BLaER1 treated with 17β-estradiol and CSF1 and Interleukin-3, amounts not matched to agents 10 nM and 100 nM (cell line): ENCODE measurements at regions not wholly inside any gene's neighbourhood (a gene's known extent, or its start where the extent isn't known, plus 50 kb on each side); places are given as distances from the start of the nearest gene placed in this dataset.

Experiments
- H3K27ac ChIP-seq, 11 experiments: shearing (Covaris generic); formaldehyde crosslinking; 2 replicates each; pipeline ENCODE4 v1.8.1; 2022
- H3K27me3 ChIP-seq, 11 experiments: shearing (Covaris generic); formaldehyde crosslinking; 2 replicates each; pipeline ENCODE4 v1.8.1; 2022
- H3K36me3 ChIP-seq, 11 experiments: shearing (Covaris generic); formaldehyde crosslinking; 2 replicates each; pipeline ENCODE4 v1.8.1; 2022
- H3K4me1 ChIP-seq, 10 experiments: shearing (Covaris generic); formaldehyde crosslinking; 2 replicates each; pipeline ENCODE4 v1.8.1; 2022
- H3K4me2 ChIP-seq, 11 experiments: shearing (Covaris generic); formaldehyde crosslinking; 2 replicates each; pipeline ENCODE4 v1.8.1; 2022
- H3K4me3 ChIP-seq, 10 experiments: shearing (Covaris generic); formaldehyde crosslinking; 2 replicates each; pipeline ENCODE4 v1.8.1; 2022
- H3K9ac ChIP-seq, 11 experiments: shearing (Covaris generic); formaldehyde crosslinking; 2 replicates each; pipeline ENCODE4 v1.8.1; 2022
- H3K9me3 ChIP-seq, 11 experiments: shearing (Covaris generic); formaldehyde crosslinking; replicated peaks in 1 of 11; 2 replicates each; pipeline ENCODE4 v1.8.1; 2022
- H4K20me1 ChIP-seq, 11 experiments: shearing (Covaris generic); formaldehyde crosslinking; 2 replicates each; pipeline ENCODE4 v1.8.1; 2022
- Cebpa-rat ChIP-seq, 11 experiments: shearing (Covaris generic); IDR thresholded peaks; 2 replicates each; pipeline ENCODE4 v1.8.1; 2022

DNA sequence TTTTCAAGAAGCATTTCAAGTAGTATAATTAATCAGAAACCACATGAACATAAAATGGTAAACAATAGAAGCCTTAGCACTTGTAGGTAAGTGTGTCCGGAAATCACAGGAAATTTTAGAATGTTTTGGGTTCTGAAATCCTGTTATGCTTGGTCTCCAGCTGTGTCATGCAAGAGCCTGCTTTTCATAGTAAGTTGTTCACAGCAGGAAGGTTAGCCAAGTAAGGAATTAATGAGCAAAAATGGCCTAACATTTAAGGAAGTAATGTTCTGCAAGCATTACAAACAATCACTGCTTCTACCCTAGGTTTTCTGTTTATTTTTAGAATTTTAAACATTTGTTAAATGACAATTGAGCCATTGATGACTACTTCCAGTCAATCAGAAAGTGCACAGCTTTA is 669.5 kb downstream of the SLCO4C1 start:
- no peak overlapping the region for H3K4me3 ChIP-seq
- TF ChIP-seq Cebpa-rat (IDR thresholded peaks at IDR 0.05), result no peak

DNA sequence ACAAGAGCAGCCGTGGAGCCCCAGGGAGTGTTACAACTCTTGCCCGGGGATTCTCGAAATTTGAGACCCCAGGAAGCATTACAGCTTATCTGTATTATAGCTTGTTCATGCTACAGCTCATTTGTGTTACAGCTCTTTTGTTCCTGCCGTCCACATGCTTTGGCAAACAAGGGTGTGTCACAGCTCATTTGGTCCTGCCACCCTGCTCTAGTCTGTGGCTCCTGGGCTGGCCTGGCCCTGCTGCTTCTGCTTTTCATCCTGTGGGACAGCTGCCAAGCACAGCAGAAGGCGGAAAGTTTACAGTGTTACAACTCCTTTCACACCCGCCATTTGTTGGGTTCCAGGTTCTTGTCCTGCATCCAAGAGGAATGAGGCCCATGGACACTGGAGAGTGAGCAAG is 685.0 kb downstream of the SLCO4C1 start:
- Histone ChIP-seq H3K4me3 (no peak overlapping the region), H3K9ac (no peak overlapping the region), H3K27me3 (no peaks in the 10 kb centered on the region), H3K27ac (no peak overlapping the region), H4K20me1 (no peaks in the 10 kb centered on the region), H3K4me1 (no peaks in the 10 kb centered on the region), H3K4me2 (no peak overlapping the region), H3K9me3 (peaks cover 0 to 7% (median 0%) of the 10 kb centered on the region in 11 experiments; a peak in 1 of 22 replicates), H3K36me3 (no peaks in the 10 kb centered on the region)
- no peak for TF ChIP-seq Cebpa-rat (IDR thresholded peaks at IDR 0.05)

More for the DNA sequence above, 669.5 kb downstream of the SLCO4C1 start:
- Histone ChIP-seq H3K4me2 (no peak overlapping the region), H3K27me3 (no peaks in the 10 kb centered on the region), H4K20me1 (no peaks in the 10 kb centered on the region), H3K36me3 (no peaks in the 10 kb centered on the region), H3K4me1 (peaks cover 0 to 3% (median 0%) of the 10 kb centered on the region in 10 experiments; a peak in 1 of 20 replicates), H3K9me3 (peaks cover 0 to 25% (median 0%) of the 10 kb centered on the region in 11 experiments; a peak in 5 of 22 replicates), H3K9ac (no peak overlapping the region), H3K27ac (no peak overlapping the region)

DNA sequence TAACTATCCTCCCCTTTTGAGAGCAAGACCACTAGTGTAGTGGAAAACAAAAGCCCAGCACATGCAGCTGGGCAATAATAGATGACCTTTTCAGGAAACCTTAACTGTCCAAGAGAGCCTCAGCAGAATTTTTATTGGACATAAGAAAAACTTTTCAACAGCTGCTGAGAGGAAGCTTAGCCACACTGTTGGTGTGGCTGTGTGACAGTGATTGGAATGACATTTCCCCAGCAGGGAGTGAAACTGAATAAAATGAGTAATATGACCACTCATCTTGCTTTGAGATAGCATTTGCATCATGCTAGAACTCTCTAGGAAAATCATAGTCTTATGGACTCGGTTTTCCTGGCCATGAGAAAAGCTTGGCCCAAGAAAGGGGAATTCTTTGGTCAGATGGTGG is 687.8 kb downstream of the SLCO4C1 start:
- Histone ChIP-seq H3K4me3 (no peak overlapping the region), H3K9me3 (peaks cover 0 to 7% (median 0%) of the 10 kb centered on the region in 11 experiments; a peak in 1 of 22 replicates), H3K4me2 (no peak overlapping the region), H3K36me3 (no peaks in the 10 kb centered on the region), H3K27ac (no peak overlapping the region), H3K4me1 (no peaks in the 10 kb centered on the region), H3K9ac (no peak overlapping the region), H4K20me1 (no peaks in the 10 kb centered on the region), H3K27me3 (no peaks in the 10 kb centered on the region)
- TF ChIP-seq Cebpa-rat (IDR thresholded peaks at IDR 0.05), result no peak

DNA sequence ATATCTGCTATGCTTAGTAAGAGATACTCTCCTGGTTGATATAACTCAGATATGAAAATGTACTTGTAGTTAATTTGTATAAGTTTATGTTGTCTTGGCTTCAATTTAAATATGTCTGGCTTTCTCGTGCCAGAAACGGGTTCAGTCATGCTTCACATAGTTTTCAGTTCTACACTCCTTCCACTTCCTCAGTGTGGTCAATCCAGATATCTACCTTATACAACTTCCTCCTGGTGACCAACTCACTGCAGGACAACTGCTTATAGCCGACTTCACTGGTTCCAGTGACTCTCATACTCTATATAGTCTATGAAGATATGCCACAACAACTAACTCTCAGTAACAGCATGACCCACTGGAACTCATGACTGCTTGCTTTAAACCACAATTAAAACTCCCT is 690.4 kb downstream of the SLCO4C1 start:
- Histone ChIP-seq H3K9ac (no peak overlapping the region), H3K9me3 (peaks cover 0 to 5% (median 0%) of the 10 kb centered on the region in 11 experiments; a peak in 1 of 22 replicates), H3K4me1 (no peaks in the 10 kb centered on the region), H3K4me2 (no peak overlapping the region), H3K27ac (no peak overlapping the region), H3K4me3 (no peak overlapping the region), H3K27me3 (no peaks in the 10 kb centered on the region), H4K20me1 (no peaks in the 10 kb centered on the region), H3K36me3 (no peaks in the 10 kb centered on the region)
- TF ChIP-seq Cebpa-rat (IDR thresholded peaks at IDR 0.05), result no peak

DNA sequence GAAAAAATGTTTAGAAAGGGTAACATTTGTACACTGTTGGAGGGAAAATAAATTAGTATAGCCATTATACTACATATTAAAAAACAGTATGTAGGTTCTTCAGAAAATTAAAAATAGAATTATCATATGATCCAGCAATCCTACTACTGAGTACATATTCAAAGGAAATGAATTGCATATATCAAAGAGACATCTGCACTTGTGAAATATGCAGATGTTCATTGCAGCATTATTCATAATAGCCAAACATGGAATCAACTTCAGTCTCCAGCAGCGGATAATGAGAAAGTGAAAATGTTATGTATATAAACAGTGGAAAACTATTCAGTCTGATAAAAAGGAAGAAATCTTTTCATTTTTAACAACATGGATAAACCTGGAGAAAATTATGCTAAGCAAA is 695.5 kb downstream of the SLCO4C1 start:
- TF ChIP-seq Cebpa-rat (IDR thresholded peaks at IDR 0.05), result no peak
- peaks cover 0 to 8% (median under 1%) of the 10 kb centered on the region in 11 experiments; a peak in 6 of 22 replicates for H3K9me3 ChIP-seq
- H3K27me3 ChIP-seq, result no peaks in the 10 kb centered on the region
- H3K36me3 ChIP-seq, result no peaks in the 10 kb centered on the region
- no peak overlapping the region for H3K4me3 ChIP-seq
- no peaks in the 10 kb centered on the region for H4K20me1 ChIP-seq
- no peaks in the 10 kb centered on the region for H3K4me1 ChIP-seq
- no peak overlapping the region for H3K27ac ChIP-seq
- no peak overlapping the region for H3K9ac ChIP-seq
- H3K4me2 ChIP-seq, result no peak overlapping the region

DNA sequence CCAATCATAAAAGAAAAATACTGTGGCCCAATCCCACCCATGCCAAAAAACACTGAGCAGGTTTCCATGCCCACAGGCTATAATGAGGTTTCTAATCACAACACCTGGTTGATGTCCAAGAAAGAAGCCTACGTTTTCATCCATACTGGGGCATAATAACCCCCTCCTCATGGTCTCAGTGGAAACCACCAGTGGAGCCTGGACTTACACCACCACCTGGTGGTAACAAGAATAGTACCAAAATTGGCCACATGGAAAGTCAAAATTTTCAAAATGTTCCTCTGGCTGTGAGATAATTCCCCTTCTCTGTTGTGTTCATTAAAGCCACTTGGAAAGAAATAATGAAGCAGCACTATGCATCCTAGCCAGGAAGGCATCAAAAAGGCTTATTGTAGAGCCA is 687.3 kb upstream of the ST8SIA4 start:
- Histone ChIP-seq H3K27me3 (no peaks in the 10 kb centered on the region), H3K4me2 (no peak overlapping the region), H3K9ac (no peak overlapping the region), H3K9me3 (peaks cover 0 to 10% (median 5%) of the 10 kb centered on the region in 11 experiments; a peak in 13 of 22 replicates), H3K4me3 (no peak overlapping the region), H4K20me1 (no peaks in the 10 kb centered on the region), H3K4me1 (0 out of 20 replicates have a peak, but pooled peaks cover 0 to under 1% (median 0%) of the 10 kb centered on the region in 10 experiments), H3K27ac (no peak overlapping the region), H3K36me3 (no peaks in the 10 kb centered on the region)
- no peak for TF ChIP-seq Cebpa-rat (IDR thresholded peaks at IDR 0.05)

DNA sequence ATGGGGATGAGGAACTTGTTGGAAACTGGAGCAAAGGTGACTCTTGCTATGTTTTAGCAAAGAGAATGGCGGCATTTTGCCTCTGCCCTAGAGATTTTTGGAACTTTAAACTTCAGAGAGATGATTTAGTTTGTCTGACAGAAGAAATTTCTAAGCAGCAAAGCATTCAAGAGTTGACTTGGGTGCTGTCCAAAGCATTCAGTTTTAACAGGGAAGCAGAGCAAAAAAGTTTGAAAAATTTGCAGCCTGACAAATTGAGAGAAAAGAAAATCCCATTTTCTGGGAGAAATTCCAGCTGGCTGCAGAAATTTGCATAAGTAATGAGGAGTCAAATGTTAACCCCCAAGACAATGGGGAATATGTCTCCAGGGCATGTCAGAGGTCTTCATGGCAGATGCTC is 682.3 kb upstream of the ST8SIA4 start:
- Histone ChIP-seq H3K4me3 (no peak overlapping the region), H3K4me2 (no peak overlapping the region), H3K4me1 (0 out of 20 replicates have a peak, but pooled peaks cover 0 to 3% (median 0%) of the 10 kb centered on the region in 10 experiments), H3K9ac (no peak overlapping the region), H3K27me3 (no peaks in the 10 kb centered on the region), H3K27ac (no peak overlapping the region), H3K9me3 (no peaks in the 10 kb centered on the region), H3K36me3 (no peaks in the 10 kb centered on the region), H4K20me1 (no peaks in the 10 kb centered on the region)
- TF ChIP-seq Cebpa-rat (IDR thresholded peaks at IDR 0.05), result no peak

DNA sequence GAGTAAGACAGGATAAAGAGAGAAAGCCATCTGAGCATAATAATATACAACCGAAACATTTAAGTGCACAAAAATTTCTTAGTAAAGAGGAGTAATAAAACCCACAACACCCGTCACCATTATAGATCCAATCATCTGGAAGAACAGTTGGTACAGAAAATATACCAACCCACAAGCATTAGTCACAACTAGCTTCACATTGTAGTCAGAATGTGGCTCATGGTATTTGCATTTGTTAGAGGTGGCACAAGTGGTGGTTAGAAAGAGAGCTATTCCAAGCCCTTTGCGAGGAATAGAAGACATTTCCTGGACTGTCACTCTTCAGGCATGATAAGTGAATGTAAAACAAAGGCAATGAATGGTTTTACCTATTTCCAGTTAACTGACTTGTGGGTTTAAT is 677.5 kb upstream of the ST8SIA4 start:
- no peak overlapping the region for H3K9ac ChIP-seq
- no peak for TF ChIP-seq Cebpa-rat (IDR thresholded peaks at IDR 0.05)

DNA sequence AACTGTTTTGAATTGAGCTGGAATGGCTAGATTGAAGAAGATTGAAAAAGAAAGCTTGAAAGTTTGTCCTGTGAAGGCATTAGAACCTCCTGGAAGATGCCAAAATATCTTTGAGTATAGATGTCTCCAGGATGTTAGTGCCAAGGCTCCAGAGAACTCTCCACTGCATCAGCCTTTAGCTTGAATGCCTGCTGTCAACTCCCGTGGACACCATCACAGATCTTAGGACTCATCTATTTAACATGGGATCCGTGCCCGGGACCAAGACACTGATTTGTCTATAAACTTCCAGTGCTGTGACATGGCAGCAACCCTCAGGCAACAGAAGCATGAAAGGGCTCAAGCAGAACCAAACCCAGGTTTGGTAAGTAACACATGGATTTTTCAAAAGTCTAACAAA is 670.9 kb upstream of the ST8SIA4 start:
- H3K36me3 ChIP-seq, result no peaks in the 10 kb centered on the region
- H3K27ac ChIP-seq, result no peak overlapping the region
- no peaks in the 10 kb centered on the region for H4K20me1 ChIP-seq
- no peak for TF ChIP-seq Cebpa-rat (IDR thresholded peaks at IDR 0.05)
- H3K4me1 ChIP-seq, result no peaks in the 10 kb centered on the region
- no peaks in the 10 kb centered on the region for H3K27me3 ChIP-seq
- H3K4me3 ChIP-seq, result no peak overlapping the region
- no peaks in the 10 kb centered on the region for H3K9me3 ChIP-seq
- no peak overlapping the region for H3K9ac ChIP-seq
- H3K4me2 ChIP-seq, result no peak overlapping the region

More for the DNA sequence above, 677.5 kb upstream of the ST8SIA4 start:
- Histone ChIP-seq H3K27me3 (no peaks in the 10 kb centered on the region), H3K27ac (no peak overlapping the region), H3K4me1 (0 out of 20 replicates have a peak, but pooled peaks cover 0 to 3% (median 0%) of the 10 kb centered on the region in 10 experiments), H3K36me3 (no peaks in the 10 kb centered on the region), H4K20me1 (no peaks in the 10 kb centered on the region), H3K4me2 (no peak overlapping the region), H3K9me3 (no peaks in the 10 kb centered on the region), H3K4me3 (no peak overlapping the region)

DNA sequence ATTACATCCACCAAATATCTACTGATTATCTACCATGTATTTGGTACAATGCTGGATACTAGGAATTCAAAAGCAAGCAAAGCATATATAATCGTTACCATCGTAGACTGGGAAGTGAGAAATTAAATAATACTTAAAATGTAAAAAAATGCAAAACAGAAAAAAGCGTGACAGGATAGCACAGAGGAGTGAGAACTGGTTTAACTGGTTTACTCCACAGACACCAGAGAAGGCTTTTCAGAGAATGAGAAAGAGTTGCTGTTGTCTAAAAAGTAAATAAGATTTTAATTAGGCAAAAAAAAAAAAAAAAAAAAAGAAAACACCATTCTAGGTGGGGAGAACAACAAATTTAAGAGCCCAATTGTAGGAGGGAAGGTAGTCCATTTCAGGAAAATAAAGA is 657.9 kb upstream of the ST8SIA4 start:
- H3K4me1 ChIP-seq, result no peaks in the 10 kb centered on the region
- H3K9me3 ChIP-seq, result peaks cover 0 to 6% (median 0%) of the 10 kb centered on the region in 11 experiments; a peak in 2 of 22 replicates
- no peaks in the 10 kb centered on the region for H4K20me1 ChIP-seq
- H3K4me2 ChIP-seq, result no peak overlapping the region
- TF ChIP-seq Cebpa-rat (IDR thresholded peaks at IDR 0.05), result no peak
- no peak overlapping the region for H3K4me3 ChIP-seq
- no peaks in the 10 kb centered on the region for H3K27me3 ChIP-seq
- no peaks in the 10 kb centered on the region for H3K36me3 ChIP-seq
- no peak overlapping the region for H3K9ac ChIP-seq
- no peak overlapping the region for H3K27ac ChIP-seq
